CD4-positive, alpha-beta T cell treated with Interleukin-6 at 100 ng/mL for 8 hours (primary cell): ENCODE measurements at regions not wholly inside any gene's neighbourhood (a gene's known extent, or its start where the extent isn't known, plus 50 kb on each side); places are given as distances from the start of the nearest gene placed in this dataset.
A peak's percentile ranks its signal among the peaks of the same experiment; 100 is the strongest.

Experiments used
- DNase-seq: peaks from one replicate; pipeline ENCODE4 v3.0.0-alpha.2; 2020; ENCODE audit warnings: mixed read lengths, low spot score

GRCh38 chr5:56587381-56588130 is 227.8 kb upstream of the MAP3K1 start:
- DNase-seq: peak; percentile 54

GRCh38 chr5:56585999-56586691 is 229.2 kb upstream of the MAP3K1 start:
- no peak for DNase-seq

- no peak for DNase-seq
Observed at GRCh38 chr5:56585461-56585860, 229.9 kb upstream of the MAP3K1 start.

- DNase-seq: no peak
Observed at GRCh38 chr5:56581426-56581825, 233.9 kb upstream of the MAP3K1 start.

GRCh38 chr5:56580864-56581263 is 234.5 kb upstream of the MAP3K1 start:
- no peak for DNase-seq

GRCh38 chr5:56575821-56576220 is 239.5 kb upstream of the MAP3K1 start:
- DNase-seq: no peak

GRCh38 chr5:56574778-56575177 is 240.6 kb upstream of the MAP3K1 start:
- no peak for DNase-seq

GRCh38 chr5:56569566-56569965 is 245.8 kb upstream of the MAP3K1 start:
- no peak for DNase-seq

GRCh38 chr5:56569076-56569475 is 246.3 kb upstream of the MAP3K1 start:
- no peak for DNase-seq

GRCh38 chr5:56567278-56567677 is 248.1 kb upstream of the MAP3K1 start:
- no peak for DNase-seq

GRCh38 chr5:56566374-56567249 is 248.7 kb upstream of the MAP3K1 start:
- DNase-seq: no peak

GRCh38 chr5:56565644-56566043 is 249.7 kb upstream of the MAP3K1 start:
- DNase-seq: no peak

GRCh38 chr5:56565283-56565615 is 250.1 kb upstream of the MAP3K1 start:
- no peak for DNase-seq

- no peak for DNase-seq
Observed at GRCh38 chr5:56564541-56565282, 250.6 kb upstream of the MAP3K1 start.

- no peak for DNase-seq
Observed at GRCh38 chr5:56561455-56561854, 253.9 kb upstream of the MAP3K1 start.

GRCh38 chr5:56558131-56558745 is 257.1 kb upstream of the MAP3K1 start:
- no peak for DNase-seq

GRCh38 chr5:56557198-56557597 is 258.2 kb upstream of the MAP3K1 start:
- no peak for DNase-seq

GRCh38 chr5:56552612-56553268 is 262.6 kb upstream of the MAP3K1 start:
- no peak for DNase-seq

GRCh38 chr5:56550227-56550626 is 265.1 kb upstream of the MAP3K1 start:
- no peak for DNase-seq

- DNase-seq: no peak
Observed at GRCh38 chr5:56549096-56549886, 266.1 kb upstream of the MAP3K1 start.
